Ovary (tissue), 3 donors: ENCODE measurements at regions not wholly inside any gene's neighbourhood (a gene's known extent, or its start where the extent isn't known, plus 50 kb on each side); places are given as distances from the start of the nearest gene placed in this dataset.

Experiments
- CTCF ChIP-seq, 3 donors: fragments of 450-650 bp in 2 of 3; fragments of 200-600 bp in 1 of 3; IDR thresholded peaks; one replicate each; pipeline versions ENCODE4 v1.5.1 to v1.8.0; 2016 to 2022; ENCODE audit warnings: antibody characterized with exemption in 3 of 3, mild to moderate bottlenecking in 1 of 3
- EP300 ChIP-seq: sonication (generic); formaldehyde crosslinking; IDR thresholded peaks from one replicate; pipeline ENCODE4 v1.6.1; 2017; ENCODE audit warnings: antibody characterized with exemption
- POLR2A ChIP-seq: fragments of 450-650 bp; IDR thresholded peaks from one replicate; pipeline ENCODE4 v1.6.1; 2017; ENCODE audit warnings: antibody characterized with exemption, mild to moderate bottlenecking, moderate library complexity
- donor health status: DM: no; HTN: no; CAD: no.

GRCh38 chr15:98150536-98150935, 190.0 kb downstream of the ARRDC4 start:
- no peak for TF ChIP-seq CTCF (IDR thresholded peaks at IDR 0.05)
- no peak for TF ChIP-seq POLR2A
- TF ChIP-seq EP300: no peak
